Mesenchymal stem cell (in vitro differentiated cells and primary cell): ENCODE measurements at regions not wholly inside any gene's neighbourhood (a gene's known extent, or its start where the extent isn't known, plus 50 kb on each side); places are given as distances from the start of the nearest gene placed in this dataset.

ENCODE experiments used
- DNase-seq: peaks from one replicate; pipeline ENCODE4 v3.0.0-alpha.2; 2013
- H2AFZ ChIP-seq: one replicate; pipeline ENCODE4 v1.6.1; 2013; ENCODE audit warnings: low read depth, mild to moderate bottlenecking, control low read depth, inconsistent platforms, low read length, moderate library complexity
- H2AK5ac ChIP-seq: 2 replicates; pipeline ENCODE4 v1.6.1; 2013; ENCODE audit warnings: low read length, moderate library complexity, mild to moderate bottlenecking, inconsistent platforms; ENCODE audit not compliant: severe bottlenecking
- H2BK120ac ChIP-seq: one replicate; pipeline ENCODE4 v1.6.1; 2013; ENCODE audit warnings: low read depth, mild to moderate bottlenecking, inconsistent platforms, low read length, moderate library complexity
- H2BK12ac ChIP-seq, 2 experiments: one replicate each; pipeline ENCODE4 v1.6.1; 2013; ENCODE audit warnings: inconsistent platforms in 2 of 2, low read length in 2 of 2, mild to moderate bottlenecking in 2 of 2, moderate library complexity in 2 of 2, control low read depth in 1 of 2
- H2BK15ac ChIP-seq: one replicate; pipeline ENCODE4 v1.6.1; 2013; ENCODE audit warnings: mild to moderate bottlenecking, low read depth, inconsistent platforms; ENCODE audit not compliant: poor library complexity, severe bottlenecking
- H2BK5ac ChIP-seq: 2 replicates; pipeline ENCODE4 v1.6.1; 2013; ENCODE audit warnings: low read depth, mild to moderate bottlenecking, low read length, control low read depth, inconsistent platforms; ENCODE audit not compliant: poor library complexity, severe bottlenecking
- H3K14ac ChIP-seq, 2 experiments: one replicate each; pipeline ENCODE4 v1.6.1; 2013; ENCODE audit warnings: inconsistent platforms in 2 of 2, low read length in 2 of 2, control low read depth in 1 of 2, mild to moderate bottlenecking in 1 of 2, moderate library complexity in 1 of 2
- H3K18ac ChIP-seq, 2 experiments: one replicate each; pipeline ENCODE4 v1.6.1; 2013; ENCODE audit warnings: inconsistent platforms in 2 of 2, low read length in 2 of 2, control low read depth in 1 of 2, low read depth in 1 of 2, mild to moderate bottlenecking in 1 of 2
- H3K23ac ChIP-seq, 2 experiments: one replicate each; pipeline ENCODE4 v1.6.1; 2013; ENCODE audit warnings: inconsistent platforms in 2 of 2, low read length in 2 of 2, mild to moderate bottlenecking in 2 of 2, moderate library complexity in 2 of 2, control low read depth in 1 of 2
- H3K27ac ChIP-seq: 2 replicates; pipeline ENCODE4 v1.5.1; 2013; ENCODE audit warnings: mild to moderate bottlenecking, moderate library complexity, low read length, control low read depth, inconsistent platforms; ENCODE audit not compliant: poor library complexity, severe bottlenecking
- H3K27me3 ChIP-seq, 2 experiments: 2 replicates each; pipeline versions ENCODE4 v1.6.1 to v1.7.0; 2013; ENCODE audit warnings: low read length in 2 of 2, mild to moderate bottlenecking in 2 of 2, moderate library complexity in 2 of 2, control low read depth in 1 of 2, inconsistent platforms in 1 of 2; ENCODE audit not compliant: control insufficient read depth in 1 of 2, insufficient read depth in 1 of 2
- H3K36me3 ChIP-seq, 2 experiments: 2 replicates each; pipeline versions ENCODE4 v1.6.1 to v1.7.0; 2013; ENCODE audit warnings: low read length in 2 of 2, control low read depth in 1 of 2, inconsistent platforms in 1 of 2, low read depth in 1 of 2, mild to moderate bottlenecking in 1 of 2; ENCODE audit not compliant: insufficient read depth in 2 of 2, control insufficient read depth in 1 of 2
- H3K4ac ChIP-seq, 2 experiments: one replicate each; pipeline ENCODE4 v1.6.1; 2013; ENCODE audit warnings: inconsistent platforms in 2 of 2, low read length in 2 of 2, mild to moderate bottlenecking in 2 of 2, moderate library complexity in 2 of 2, control low read depth in 1 of 2, low read depth in 1 of 2
- H3K4me1 ChIP-seq: 2 replicates; pipeline ENCODE4 v1.6.1; 2013; ENCODE audit warnings: low read depth, low read length, control low read depth; ENCODE audit not compliant: control insufficient read depth, insufficient read depth
- H3K4me2 ChIP-seq: 2 replicates; pipeline ENCODE4 v1.6.1; 2013; ENCODE audit warnings: low read length, mild to moderate bottlenecking, inconsistent platforms; ENCODE audit not compliant: poor library complexity, severe bottlenecking
- H3K4me3 ChIP-seq, 2 experiments: 2 replicates each; pipeline versions ENCODE4 v1.5.1 to v1.7.0; 2013; ENCODE audit warnings: low read length in 2 of 2, mild to moderate bottlenecking in 2 of 2, control low read depth in 1 of 2, low read depth in 1 of 2; ENCODE audit not compliant: insufficient read depth in 1 of 2
- H3K79me1 ChIP-seq: replicated peaks from 2 replicates; pipeline ENCODE4 v1.6.1; 2013; ENCODE audit warnings: mild to moderate bottlenecking, control low read depth, low read length, inconsistent platforms; ENCODE audit not compliant: poor library complexity, severe bottlenecking
- H3K9ac ChIP-seq: 2 replicates; pipeline ENCODE4 v1.7.0; 2013; ENCODE audit warnings: mild to moderate bottlenecking, low read length, moderate library complexity
- H3K9me3 ChIP-seq: 2 replicates; pipeline ENCODE4 v1.7.0; 2013; ENCODE audit warnings: mild to moderate bottlenecking, low read length; ENCODE audit not compliant: control insufficient read depth
- H4K8ac ChIP-seq: one replicate; pipeline ENCODE4 v1.6.1; 2013; ENCODE audit warnings: inconsistent platforms, mild to moderate bottlenecking, low read length, moderate library complexity
- H4K91ac ChIP-seq: one replicate; pipeline ENCODE4 v1.6.1; 2013; ENCODE audit warnings: mild to moderate bottlenecking, low read length, inconsistent platforms
- WGBS: methylation state at CpG from one replicate; pipeline ENCODE4 v1.1.7; 2013; ENCODE audit warnings: mixed read lengths; 5-methylcytosine and 5-hydroxymethylcytosine counted together

DNA sequence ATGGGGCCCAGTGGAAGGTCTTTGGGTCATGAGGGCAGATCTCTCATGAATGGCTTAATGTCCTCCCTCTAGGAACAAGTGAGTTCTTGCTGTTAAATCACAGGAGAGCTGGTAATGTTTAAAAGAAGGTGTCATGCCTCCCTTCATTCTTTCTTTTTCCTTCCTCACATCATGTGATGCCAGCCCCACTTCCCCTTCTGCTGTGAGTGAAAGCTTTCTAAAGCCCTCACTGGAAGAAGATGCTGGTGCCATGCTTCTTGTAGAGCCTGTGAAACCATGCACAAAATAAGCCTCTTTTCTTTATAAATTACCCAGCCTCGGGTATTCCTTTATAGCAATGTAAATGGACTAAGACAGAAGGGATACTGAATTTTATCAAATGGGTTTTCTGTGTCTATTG is 66.1 kb upstream of the ZNF827 start:
- H4K8ac ChIP-seq, result no peak overlapping the region
- no peak overlapping the region for H3K23ac ChIP-seq
- no peak overlapping the region for H2AFZ ChIP-seq
- no peak overlapping the region for H2BK15ac ChIP-seq
- H3K27ac ChIP-seq, result no peak overlapping the region
- H3K36me3 ChIP-seq, result no peaks in the 10 kb centered on the region
- no peak overlapping the region for H4K91ac ChIP-seq
- no peak overlapping the region for H3K4me3 ChIP-seq
- H2BK120ac ChIP-seq, result no peak overlapping the region
- H3K9ac ChIP-seq, result no peak overlapping the region
- no peaks in the 10 kb centered on the region for H3K4me1 ChIP-seq
- H3K27me3 ChIP-seq, result no peaks in the 10 kb centered on the region
- H3K79me1 ChIP-seq, result no peaks in the 10 kb centered on the region
- H3K9me3 ChIP-seq, result peaks cover 17% of the 10 kb centered on the region
- no peak overlapping the region for H3K14ac ChIP-seq
- no peak overlapping the region for H3K4me2 ChIP-seq
- H2BK12ac ChIP-seq, result no peak overlapping the region
- WGBS, result no CpG with 5 or more reads among the region's 1 CpG
- no peak for DNase-seq
- no peak overlapping the region for H3K4ac ChIP-seq
- no peak overlapping the region for H2AK5ac ChIP-seq
- H2BK5ac ChIP-seq, result no peak overlapping the region
- no peak overlapping the region for H3K18ac ChIP-seq

GRCh38 chr4:145988628-145989027 is 50.0 kb upstream of the ZNF827 start:
- H3K18ac ChIP-seq, result no peak overlapping the region
- H2AK5ac ChIP-seq, result no peak overlapping the region
- H3K4me3 ChIP-seq, result no peak overlapping the region
- H3K9me3 ChIP-seq, result no peaks in the 10 kb centered on the region
- no peak overlapping the region for H2BK15ac ChIP-seq
- no peaks in the 10 kb centered on the region for H3K4me1 ChIP-seq
- no peak overlapping the region for H4K91ac ChIP-seq
- no peak overlapping the region for H3K4ac ChIP-seq
- no peaks in the 10 kb centered on the region for H3K27me3 ChIP-seq
- no peak overlapping the region for H2BK12ac ChIP-seq
- WGBS, result 78% methylated on average over 1 of the region's 2 CpGs
- no peaks in the 10 kb centered on the region for H3K79me1 ChIP-seq
- H2BK120ac ChIP-seq, result no peak overlapping the region
- no peak overlapping the region for H3K9ac ChIP-seq
- H3K14ac ChIP-seq, result no peak overlapping the region
- H3K36me3 ChIP-seq, result no peaks in the 10 kb centered on the region
- H2AFZ ChIP-seq, result no peak overlapping the region
- no peak overlapping the region for H3K27ac ChIP-seq
- no peak overlapping the region for H4K8ac ChIP-seq
- no peak for DNase-seq
- H2BK5ac ChIP-seq, result no peak overlapping the region
- no peak overlapping the region for H3K23ac ChIP-seq
- H3K4me2 ChIP-seq, result no peak overlapping the region
